NCI-H2107 treated with DMSO at 0.1 percent for 48 hours (cell line): ENCODE measurements at regions not wholly inside any gene's neighbourhood (a gene's known extent, or its start where the extent isn't known, plus 50 kb on each side); places are given as distances from the start of the nearest gene placed in this dataset.

Experiments
- DNase-seq: peaks from one replicate; lab custom pipeline; 2025; ENCODE audit not compliant: unreplicated experiment; lab: John Stamatoyannopoulos, UW

GRCh38 chr5:145708169-145708568 is 127.0 kb downstream of the PRELID2 start:
- DNase-seq, result no peak

GRCh38 chr5:145704724-145705123 is 130.4 kb downstream of the PRELID2 start:
- no peak for DNase-seq

GRCh38 chr5:145703856-145704255 is 131.3 kb downstream of the PRELID2 start:
- DNase-seq, result no peak

- DNase-seq, result no peak
These were observed 133.7 kb downstream of the PRELID2 start for GRCh38 chr5:145701404-145701803.

- DNase-seq, result no peak
These were observed 135.3 kb downstream of the PRELID2 start for GRCh38 chr5:145699846-145700245.

GRCh38 chr5:145697251-145697990 is 137.7 kb downstream of the PRELID2 start:
- DNase-seq, result no peak

- no peak for DNase-seq
These were observed 145.9 kb downstream of the PRELID2 start for GRCh38 chr5:145689235-145689634.

- no peak for DNase-seq
These were observed 147.2 kb downstream of the PRELID2 start for GRCh38 chr5:145687943-145688342.

GRCh38 chr5:145685417-145685816 is 149.7 kb downstream of the PRELID2 start:
- no peak for DNase-seq

GRCh38 chr5:145683431-145683830 is 151.7 kb downstream of the PRELID2 start:
- DNase-seq, result no peak

- no peak for DNase-seq
These were observed 152.8 kb downstream of the PRELID2 start for GRCh38 chr5:145682197-145682899.

- DNase-seq, result peak; percentile 67
These were observed 153.5 kb downstream of the PRELID2 start for GRCh38 chr5:145681686-145682085.

- DNase-seq, result no peak
These were observed 153.9 kb downstream of the PRELID2 start for GRCh38 chr5:145681216-145681615.

- no peak for DNase-seq
These were observed 154.4 kb downstream of the PRELID2 start for GRCh38 chr5:145680767-145681166.

GRCh38 chr5:145680169-145680568 is 155.0 kb downstream of the PRELID2 start:
- no peak for DNase-seq

- no peak for DNase-seq
These were observed 156.9 kb downstream of the PRELID2 start for GRCh38 chr5:145678255-145678654.

GRCh38 chr5:145673786-145674185 is 161.4 kb downstream of the PRELID2 start:
- DNase-seq, result no peak

- DNase-seq, result no peak
These were observed 166.4 kb downstream of the PRELID2 start for GRCh38 chr5:145668714-145669113.

- no peak for DNase-seq
These were observed 167.4 kb downstream of the PRELID2 start for GRCh38 chr5:145667742-145668141.

GRCh38 chr5:145666591-145666990 is 168.6 kb downstream of the PRELID2 start:
- DNase-seq, result no peak

GRCh38 chr5:145661737-145662485 is 173.2 kb downstream of the PRELID2 start:
- no peak for DNase-seq
